ENCODE measurements at regions not wholly inside any gene's neighbourhood (a gene's known extent, or its start where the extent isn't known, plus 50 kb on each side); places are given as distances from the start of the nearest gene placed in this dataset.

GRCh38 chr18:78770139-78770822, 209.3 kb upstream of the SALL3 start:
- Histone ChIP-seq H3K4me2 (ENCODE audit: low read length) (no peak overlapping the region), H3F3A (ENCODE audit: insufficient read depth, low read length, poor library complexity, severe bottlenecking) (no peaks in the 10 kb centered on the region)

GRCh38 chr18:78770823-78771139, 208.8 kb upstream of the SALL3 start:
- no peak overlapping the region for H3K4me3 ChIP-seq (ENCODE audit: low read length)
- H3K36me3 ChIP-seq (ENCODE audit: insufficient read depth, low read length), result no peaks in the 10 kb centered on the region
- no peak overlapping the region for H3K9ac ChIP-seq (ENCODE audit: low read length)
- H3K27me3 ChIP-seq (ENCODE audit: insufficient read depth, low read depth, low read length), result no peaks in the 10 kb centered on the region
- H3K4me2 ChIP-seq (ENCODE audit: low read length), result no peak overlapping the region
- no peak overlapping the region for H3K27ac ChIP-seq (ENCODE audit: low read length)
- no peaks in the 10 kb centered on the region for H3F3A ChIP-seq (ENCODE audit: insufficient read depth, low read length, poor library complexity, severe bottlenecking)
- no peak overlapping the region for H2AFZ ChIP-seq (ENCODE audit: low read depth, low read length)
- no peaks in the 10 kb centered on the region for H3K79me2 ChIP-seq (replicated peaks; ENCODE audit: insufficient read depth, low read length)
- no peaks in the 10 kb centered on the region for H4K20me1 ChIP-seq (ENCODE audit: insufficient read depth)
- no peak for TF ChIP-seq EP300 (conservative IDR thresholded peaks at IDR 0.05; ENCODE audit: poor library complexity, severe bottlenecking)
- H3K9me2 ChIP-seq (ENCODE audit: insufficient read depth, low read length), result no peaks in the 10 kb centered on the region
- H3K9me3 ChIP-seq (ENCODE audit: low read length), result no peaks in the 10 kb centered on the region

More at GRCh38 chr18:78770139-78770822, 209.3 kb upstream of the SALL3 start:
- no peak overlapping the region for H3K27ac ChIP-seq (ENCODE audit: low read length)
- no peaks in the 10 kb centered on the region for H3K36me3 ChIP-seq (ENCODE audit: insufficient read depth, low read length)
- H3K27me3 ChIP-seq (ENCODE audit: insufficient read depth, low read depth, low read length), result no peaks in the 10 kb centered on the region
- H3K4me3 ChIP-seq (ENCODE audit: low read length), result no peak overlapping the region
- H3K79me2 ChIP-seq (replicated peaks; ENCODE audit: insufficient read depth, low read length), result no peaks in the 10 kb centered on the region
- H4K20me1 ChIP-seq (ENCODE audit: insufficient read depth), result no peaks in the 10 kb centered on the region
- H3K9ac ChIP-seq (ENCODE audit: low read length), result no peak overlapping the region
- H2AFZ ChIP-seq (ENCODE audit: low read depth, low read length), result no peak overlapping the region
- H3K9me3 ChIP-seq (ENCODE audit: low read length), result no peaks in the 10 kb centered on the region
- no peaks in the 10 kb centered on the region for H3K9me2 ChIP-seq (ENCODE audit: insufficient read depth, low read length)
- TF ChIP-seq REST (IDR thresholded peaks at IDR 0.05; ENCODE audit: borderline replicate concordance) (peak; percentile 89), RAD21 (conservative IDR thresholded peaks at IDR 0.05) (no peak)

- Histone ChIP-seq H3K36me3 (ENCODE audit: insufficient read depth, low read length) (no peaks in the 10 kb centered on the region), H3K9me2 (ENCODE audit: insufficient read depth, low read length) (no peaks in the 10 kb centered on the region), H3K9ac (ENCODE audit: low read length) (no peak overlapping the region), H4K20me1 (ENCODE audit: insufficient read depth) (no peaks in the 10 kb centered on the region), H3K27me3 (ENCODE audit: insufficient read depth, low read depth, low read length) (no peaks in the 10 kb centered on the region), H3K9me3 (ENCODE audit: low read length) (no peaks in the 10 kb centered on the region), H3K4me3 (ENCODE audit: low read length) (no peak overlapping the region), H2AFZ (ENCODE audit: low read depth, low read length) (no peak overlapping the region), H3K27ac (ENCODE audit: low read length) (no peak overlapping the region), H3F3A (ENCODE audit: insufficient read depth, low read length, poor library complexity, severe bottlenecking) (no peaks in the 10 kb centered on the region), H3K4me2 (ENCODE audit: low read length) (no peak overlapping the region), H3K79me2 (replicated peaks; ENCODE audit: insufficient read depth, low read length) (no peaks in the 10 kb centered on the region)
- TF ChIP-seq SMC3 (conservative IDR thresholded peaks at IDR 0.05; ENCODE audit: poor library complexity) (no peak), POLR2AphosphoS5 (IDR thresholded peaks at IDR 0.05) (peak; percentile 31), REST (IDR thresholded peaks at IDR 0.05; ENCODE audit: borderline replicate concordance) (peak; percentile 98)
These were observed 207.9 kb upstream of the SALL3 start for GRCh38 chr18:78771496-78772359.
